Esophagus muscularis mucosa (tissue), 4 donors: ENCODE measurements at regions not wholly inside any gene's neighbourhood (a gene's known extent, or its start where the extent isn't known, plus 50 kb on each side); places are given as distances from the start of the nearest gene placed in this dataset.
"Not testable (repeated sequence)": the region's sequence is repeated elsewhere in the genome, so short reads cannot be mapped to it uniquely, and the experiment has no call there.

Experiments
- DNase-seq: peaks from one replicate; pipeline ENCODE4 v3.0.0-alpha.2; 2017; ENCODE audit errors: extremely low spot score
- H3K27ac ChIP-seq, 4 donors: fragments of 200-600 bp; sonication (generic); replicated peaks in 1 of 4; 1 replicate in 3 of 4; 2 replicates in 1 of 4; pipeline ENCODE4 v1.5.1; 2016 to 2019; ENCODE audit warnings: mild to moderate bottlenecking in 1 of 4
- H3K27me3 ChIP-seq, 4 donors: fragments of 200-600 bp; sonication (generic); one replicate each; pipeline versions ENCODE4 v1.5.1 to v1.6.0; 2016 to 2019
- H3K36me3 ChIP-seq, 4 donors: fragments of 200-600 bp; sonication (generic); one replicate each; pipeline ENCODE4 v1.5.1; 2016 to 2019
- H3K4me1 ChIP-seq, 4 donors: fragments of 200-600 bp; sonication (generic); one replicate each; pipeline ENCODE4 v1.5.1; 2016 to 2019
- H3K4me3 ChIP-seq, 4 donors: fragments of 200-600 bp; sonication (generic); 1 replicate in 2 of 4; 2 replicates in 2 of 4; pipeline ENCODE4 v1.5.1; 2016 to 2019; ENCODE audit warnings: mild to moderate bottlenecking in 4 of 4, moderate library complexity in 1 of 4
- H3K9me3 ChIP-seq, 4 donors: fragments of 200-600 bp; sonication (generic); 1 replicate in 3 of 4; 2 replicates in 1 of 4; pipeline ENCODE4 v1.5.1; 2016 to 2019
- EP300 ChIP-seq: sonication (generic); formaldehyde crosslinking; IDR thresholded peaks from one replicate; pipeline ENCODE4 v1.6.1; 2017; ENCODE audit warnings: antibody characterized with exemption
- POLR2A ChIP-seq: fragments of 450-650 bp; IDR thresholded peaks from one replicate; pipeline ENCODE4 v1.6.1; 2017; ENCODE audit warnings: antibody characterized with exemption, moderate library complexity, mild to moderate bottlenecking, low read depth
- POLR2AphosphoS5 ChIP-seq, 2 donors: sonication (generic); formaldehyde crosslinking; IDR thresholded peaks; one replicate each; pipeline ENCODE4 v1.6.1; 2017; ENCODE audit warnings: antibody characterized with exemption in 2 of 2
- WGBS: methylation state at CpG from one replicate; pipeline ENCODE4 v1.1.5; 2018; 5-methylcytosine and 5-hydroxymethylcytosine counted together
- intact Hi-C: fragments of 100-400 bp; cut with DNase I; formaldehyde crosslinking; loops from one replicate; pipeline ENCODE4 v1.15.1; 2023
- TF ChIP-seq, protein P1 (sequence below), 3 experiments: fragments of 200-600 bp in 2 of 3; fragments of 450-650 bp in 1 of 3; sonication (generic) in 2 of 3; IDR thresholded peaks; one replicate each; pipeline ENCODE4 v1.5.1; 2017 to 2019; ENCODE audit warnings: antibody characterized with exemption in 3 of 3, mild to moderate bottlenecking in 2 of 3, moderate library complexity in 1 of 3

GRCh38 chr14:105697955-105698354 lies 171.6 kb downstream of the TMEM121 start:
- DNase-seq, H3K4me1 ChIP-seq, H3K27me3 ChIP-seq, intact Hi-C loops, H3K9me3 ChIP-seq, H3K4me3 ChIP-seq, H3K27ac ChIP-seq, H3K36me3 ChIP-seq: not testable (repeated sequence)
- WGBS = 86% methylated on average over 5 of the region's 5 CpGs

DNA sequence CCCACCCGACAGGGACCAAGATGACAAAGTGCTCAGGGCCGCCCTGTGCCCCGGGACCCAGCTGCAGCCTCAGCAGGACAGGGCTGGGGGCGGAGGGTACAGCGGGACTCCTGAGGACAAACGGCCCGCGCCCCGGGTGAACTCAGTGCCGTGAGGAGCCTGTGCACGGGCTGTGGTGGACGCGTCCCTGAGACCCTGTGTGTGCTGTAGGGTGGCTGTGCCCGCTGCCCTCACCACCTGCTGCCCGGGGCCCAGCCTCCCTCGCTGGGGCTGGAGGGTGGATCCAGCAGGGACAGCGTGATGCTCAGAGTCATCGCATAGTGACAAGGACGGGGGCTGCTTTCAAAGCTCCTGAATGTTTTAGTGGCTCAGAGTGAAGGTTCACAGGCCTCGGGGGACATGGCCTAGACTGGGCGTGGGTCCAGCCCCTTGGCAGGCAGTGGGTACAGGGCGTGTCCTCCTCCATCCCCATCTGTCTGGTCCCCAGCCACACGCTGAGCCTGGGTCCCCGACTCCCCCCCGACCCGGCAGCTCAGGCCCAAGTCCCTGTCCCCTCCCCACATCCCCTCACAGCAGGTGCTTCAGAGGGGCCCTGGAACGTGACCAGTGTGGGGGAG lies 172.7 kb downstream of the TMEM121 start:
- H3K4me1 ChIP-seq, H3K36me3 ChIP-seq, H3K9me3 ChIP-seq, DNase-seq, H3K27me3 ChIP-seq, H3K27ac ChIP-seq, intact Hi-C loops, H3K4me3 ChIP-seq: not testable (repeated sequence)
- 87% methylated on average over 15 of the region's 27 CpGs for WGBS

DNA sequence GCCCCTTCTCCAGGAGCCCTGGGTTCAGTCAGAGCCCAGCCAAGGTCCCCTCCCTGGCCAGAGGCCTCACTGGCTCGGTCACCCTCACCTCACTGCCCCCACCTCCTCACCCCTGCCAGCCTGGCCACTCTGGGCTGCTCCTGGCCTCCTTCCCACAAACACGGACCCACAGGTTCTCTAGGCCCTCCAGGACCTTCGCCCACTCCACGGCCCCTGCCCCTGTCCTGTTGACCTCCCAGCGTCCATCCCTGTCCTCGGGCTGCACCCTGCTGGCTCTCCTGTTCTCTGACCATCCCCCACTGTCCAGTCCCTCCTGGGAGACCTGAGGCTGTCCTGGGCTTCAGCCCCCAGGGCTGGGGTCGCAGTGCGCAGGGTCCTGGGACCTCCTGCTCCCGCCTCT lies 173.3 kb downstream of the TMEM121 start:
- intact Hi-C loops, H3K4me3 ChIP-seq, DNase-seq, H3K4me1 ChIP-seq, H3K27me3 ChIP-seq, H3K36me3 ChIP-seq, H3K27ac ChIP-seq, H3K9me3 ChIP-seq: not testable (repeated sequence)
- WGBS = 79% methylated on average over 9 of the region's 9 CpGs

GRCh38 chr14:105700146-105700545 lies 173.8 kb downstream of the TMEM121 start:
- WGBS = 87% methylated on average over 4 of the region's 13 CpGs
- H3K4me1 ChIP-seq, DNase-seq: not testable (repeated sequence)

DNA sequence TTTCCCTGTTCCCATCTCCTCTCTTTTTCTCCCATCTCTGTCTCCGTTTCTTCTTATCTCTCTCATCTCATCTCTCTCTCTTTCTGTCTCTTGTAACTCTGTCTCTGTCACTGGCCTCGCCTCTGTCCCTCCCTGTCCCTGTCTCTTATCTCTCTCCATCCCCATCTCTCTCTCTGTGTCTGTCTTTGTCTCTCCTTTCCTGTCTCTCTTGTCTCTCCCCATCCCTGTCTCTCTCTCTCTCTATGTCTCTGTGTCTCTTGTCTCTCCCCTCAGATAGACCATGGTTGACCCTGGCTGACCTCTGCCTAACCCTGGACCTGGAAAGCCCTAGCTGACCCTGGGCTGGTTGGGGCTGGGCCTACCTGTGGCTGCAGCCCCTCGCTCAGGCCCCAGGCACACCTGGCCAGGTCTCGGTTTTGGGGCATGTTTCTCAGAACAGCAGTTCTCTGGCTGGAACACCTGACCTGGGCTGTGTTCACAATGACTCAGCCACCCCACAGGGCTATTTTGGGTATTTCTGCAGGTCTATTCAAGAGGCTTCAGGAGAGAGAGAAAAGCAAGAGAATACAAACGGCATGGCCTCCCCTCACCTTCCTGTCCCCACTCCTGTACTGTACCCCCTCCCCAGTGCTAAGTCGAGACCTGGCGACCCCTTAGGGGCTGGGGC lies 174.4 kb downstream of the TMEM121 start:
- intact Hi-C loops = no loop called here

More at GRCh38 chr14:105700146-105700545, 173.8 kb downstream of the TMEM121 start:
- intact Hi-C loops, H3K27me3 ChIP-seq, H3K36me3 ChIP-seq, H3K27ac ChIP-seq, H3K9me3 ChIP-seq, H3K4me3 ChIP-seq: not testable (repeated sequence)

GRCh38 chr14:105701456-105702274 lies 175.3 kb downstream of the TMEM121 start:
- TF ChIP-seq EP300 = no peak
- H3K36me3 ChIP-seq = no peaks in the 10 kb centered on the region
- H3K27ac ChIP-seq = no peak overlapping the region
- intact Hi-C loops = no loop called here
- H3K4me3 ChIP-seq = no peak overlapping the region
- H3K9me3 ChIP-seq = no peaks in the 10 kb centered on the region
- H3K27me3 ChIP-seq = peaks cover 0 to 6% (median 0%) of the 10 kb centered on the region in 4 donors
- no peak for DNase-seq
- H3K4me1 ChIP-seq = no peaks in the 10 kb centered on the region
- 65% methylated on average over 4 of the region's 4 CpGs for WGBS

More for the DNA sequence above, 174.4 kb downstream of the TMEM121 start:
- no peak for TF ChIP-seq EP300
- no peak for TF ChIP-seq POLR2A
- no peak for TF ChIP-seq POLR2AphosphoS5 (IDR thresholded peaks at IDR 0.05)
- TF ChIP-seq, protein P1, sequence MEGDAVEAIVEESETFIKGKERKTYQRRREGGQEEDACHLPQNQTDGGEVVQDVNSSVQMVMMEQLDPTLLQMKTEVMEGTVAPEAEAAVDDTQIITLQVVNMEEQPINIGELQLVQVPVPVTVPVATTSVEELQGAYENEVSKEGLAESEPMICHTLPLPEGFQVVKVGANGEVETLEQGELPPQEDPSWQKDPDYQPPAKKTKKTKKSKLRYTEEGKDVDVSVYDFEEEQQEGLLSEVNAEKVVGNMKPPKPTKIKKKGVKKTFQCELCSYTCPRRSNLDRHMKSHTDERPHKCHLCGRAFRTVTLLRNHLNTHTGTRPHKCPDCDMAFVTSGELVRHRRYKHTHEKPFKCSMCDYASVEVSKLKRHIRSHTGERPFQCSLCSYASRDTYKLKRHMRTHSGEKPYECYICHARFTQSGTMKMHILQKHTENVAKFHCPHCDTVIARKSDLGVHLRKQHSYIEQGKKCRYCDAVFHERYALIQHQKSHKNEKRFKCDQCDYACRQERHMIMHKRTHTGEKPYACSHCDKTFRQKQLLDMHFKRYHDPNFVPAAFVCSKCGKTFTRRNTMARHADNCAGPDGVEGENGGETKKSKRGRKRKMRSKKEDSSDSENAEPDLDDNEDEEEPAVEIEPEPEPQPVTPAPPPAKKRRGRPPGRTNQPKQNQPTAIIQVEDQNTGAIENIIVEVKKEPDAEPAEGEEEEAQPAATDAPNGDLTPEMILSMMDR (IDR thresholded peaks at IDR 0.05) = no peak
- Histone ChIP-seq H3K9me3 (no peaks in the 10 kb centered on the region), H3K36me3 (no peaks in the 10 kb centered on the region), H3K4me3 (no peak overlapping the region), H3K4me1 (no peaks in the 10 kb centered on the region), H3K27ac (no peak overlapping the region), H3K27me3 (no peaks in the 10 kb centered on the region)
- WGBS = 56% methylated on average over 6 of the region's 7 CpGs
- DNase-seq = no peak

DNA sequence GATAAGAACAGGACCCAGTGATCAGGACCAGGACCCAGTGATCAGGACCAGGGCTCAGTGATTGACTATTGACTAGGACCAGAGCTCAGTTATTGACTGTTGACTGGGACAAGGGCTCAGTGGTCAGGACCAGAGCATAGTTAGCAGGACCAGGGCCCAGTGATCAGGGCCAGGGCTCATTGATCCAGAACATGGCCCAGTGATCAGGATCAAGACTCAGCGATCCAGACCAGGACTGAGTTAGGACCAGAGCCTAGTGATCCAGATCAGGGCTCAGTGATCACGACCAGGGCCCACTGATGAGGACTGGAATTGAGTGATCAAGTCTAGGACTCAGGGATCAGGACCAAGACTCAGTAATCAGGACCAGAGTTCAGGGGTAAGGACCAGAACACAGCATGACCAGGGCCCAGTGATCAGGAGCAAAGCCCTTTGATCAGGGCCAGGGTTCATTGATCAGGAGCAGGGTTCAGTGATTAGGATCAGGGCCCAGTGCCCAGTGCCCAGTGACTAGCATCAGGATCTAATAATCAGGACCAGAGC lies 176.0 kb downstream of the TMEM121 start:
- Histone ChIP-seq H3K36me3 (no peaks in the 10 kb centered on the region), H3K4me3 (no peak overlapping the region), H3K27ac (no peak overlapping the region), H3K27me3 (peaks cover 0 to 6% (median 0%) of the 10 kb centered on the region in 4 donors), H3K9me3 (no peaks in the 10 kb centered on the region), H3K4me1 (no peaks in the 10 kb centered on the region)
- DNase-seq = no peak
- WGBS = 100% methylated on average over 2 of the region's 2 CpGs
- intact Hi-C loops = no loop called here
- no peak for TF ChIP-seq POLR2AphosphoS5 (IDR thresholded peaks at IDR 0.05)
- no peak for TF ChIP-seq EP300
- TF ChIP-seq, protein P1 (IDR thresholded peaks at IDR 0.05) = no peak
- no peak for TF ChIP-seq POLR2A

DNA sequence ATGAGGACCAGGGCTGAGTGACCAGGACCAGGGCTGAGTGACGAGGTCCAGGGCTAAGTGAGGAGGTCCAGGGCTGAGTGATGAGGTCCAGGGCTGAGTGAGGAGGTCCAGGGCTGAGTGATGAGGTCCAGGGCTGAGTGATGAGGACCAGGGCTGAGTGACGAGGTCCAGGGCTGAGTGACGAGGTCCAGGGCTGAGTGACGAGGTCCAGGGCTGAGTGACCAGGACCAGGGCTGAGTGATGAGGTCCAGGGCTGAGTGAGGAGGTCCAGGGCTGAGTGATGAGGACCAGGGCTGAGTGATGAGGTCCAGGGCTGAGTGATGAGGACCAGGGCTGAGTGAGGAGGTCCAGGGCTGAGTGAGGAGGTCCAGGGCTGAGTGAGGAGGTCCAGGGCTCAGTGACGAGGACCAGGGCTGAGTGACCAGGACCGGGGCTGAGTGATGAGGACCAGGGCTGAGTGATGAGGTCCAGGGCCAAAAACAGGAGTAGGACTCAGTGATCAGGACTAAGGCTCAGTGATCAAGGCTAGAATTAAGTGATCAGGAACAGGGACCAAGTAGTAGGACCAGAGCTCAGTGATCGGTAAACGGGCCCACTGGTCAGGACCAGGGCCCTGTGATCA lies 176.8 kb downstream of the TMEM121 start:
- H3K36me3 ChIP-seq, intact Hi-C loops, H3K27me3 ChIP-seq, H3K9me3 ChIP-seq, H3K4me3 ChIP-seq, DNase-seq, H3K4me1 ChIP-seq, H3K27ac ChIP-seq: not testable (repeated sequence)
- WGBS = 61% methylated on average over 6 of the region's 8 CpGs

GRCh38 chr14:105704091-105704490 lies 177.7 kb downstream of the TMEM121 start:
- H3K27me3 ChIP-seq, H3K36me3 ChIP-seq, intact Hi-C loops, H3K4me1 ChIP-seq, DNase-seq, H3K9me3 ChIP-seq, H3K4me3 ChIP-seq, H3K27ac ChIP-seq: not testable (repeated sequence)
- WGBS = 74% methylated on average over 3 of the region's 10 CpGs
